PFSK-1 (cell line): ENCODE measurements at regions not wholly inside any gene's neighbourhood (a gene's known extent, or its start where the extent isn't known, plus 50 kb on each side); places are given as distances from the start of the nearest gene placed in this dataset.

Experiments
- POLR2AphosphoS5 ChIP-seq: IDR thresholded peaks from 2 replicates; pipeline ENCODE4 v1.6.1; 2012; ENCODE audit warnings: low read depth, mild to moderate bottlenecking, control low read depth, low read length, moderate library complexity
- TAF1 ChIP-seq: IDR thresholded peaks from 2 replicates; pipeline ENCODE4 v1.6.1; 2012; ENCODE audit warnings: low read length, control low read depth, borderline replicate concordance; ENCODE audit not compliant: insufficient read depth
- TF ChIP-seq, protein P1 (sequence below), 2 experiments: IDR thresholded peaks; 2 replicates each; pipeline versions ENCODE4 v1.6.1 to v1.8.0; 2011 to 2012; ENCODE audit warnings: low read depth in 2 of 2, low read length in 2 of 2, control low read depth in 1 of 2, inconsistent platforms in 1 of 2, mild to moderate bottlenecking in 1 of 2, moderate library complexity in 1 of 2; ENCODE audit not compliant: insufficient read depth in 1 of 2

DNA sequence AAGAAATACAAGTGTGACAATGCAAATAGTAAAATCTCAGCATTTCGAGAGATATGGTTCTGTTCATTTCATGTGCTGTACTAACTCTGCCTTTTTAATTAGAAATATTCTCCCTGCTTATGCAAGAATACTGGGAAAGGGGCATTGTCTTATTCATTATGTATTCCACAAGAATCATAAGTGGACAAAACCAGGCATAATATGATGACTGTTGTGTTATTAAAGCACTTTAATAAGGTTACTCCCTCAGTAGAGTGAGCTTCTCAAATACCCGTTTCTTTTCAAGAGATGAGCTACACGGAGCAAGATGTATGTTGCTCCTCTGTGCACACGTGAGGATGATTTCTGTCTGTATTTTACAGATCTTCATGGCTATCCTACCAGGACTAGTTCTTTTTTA, 638.7 kb upstream of the FANCL start:
- TF ChIP-seq POLR2AphosphoS5 (no peak), TAF1 (no peak)
- TF ChIP-seq, protein P1, sequence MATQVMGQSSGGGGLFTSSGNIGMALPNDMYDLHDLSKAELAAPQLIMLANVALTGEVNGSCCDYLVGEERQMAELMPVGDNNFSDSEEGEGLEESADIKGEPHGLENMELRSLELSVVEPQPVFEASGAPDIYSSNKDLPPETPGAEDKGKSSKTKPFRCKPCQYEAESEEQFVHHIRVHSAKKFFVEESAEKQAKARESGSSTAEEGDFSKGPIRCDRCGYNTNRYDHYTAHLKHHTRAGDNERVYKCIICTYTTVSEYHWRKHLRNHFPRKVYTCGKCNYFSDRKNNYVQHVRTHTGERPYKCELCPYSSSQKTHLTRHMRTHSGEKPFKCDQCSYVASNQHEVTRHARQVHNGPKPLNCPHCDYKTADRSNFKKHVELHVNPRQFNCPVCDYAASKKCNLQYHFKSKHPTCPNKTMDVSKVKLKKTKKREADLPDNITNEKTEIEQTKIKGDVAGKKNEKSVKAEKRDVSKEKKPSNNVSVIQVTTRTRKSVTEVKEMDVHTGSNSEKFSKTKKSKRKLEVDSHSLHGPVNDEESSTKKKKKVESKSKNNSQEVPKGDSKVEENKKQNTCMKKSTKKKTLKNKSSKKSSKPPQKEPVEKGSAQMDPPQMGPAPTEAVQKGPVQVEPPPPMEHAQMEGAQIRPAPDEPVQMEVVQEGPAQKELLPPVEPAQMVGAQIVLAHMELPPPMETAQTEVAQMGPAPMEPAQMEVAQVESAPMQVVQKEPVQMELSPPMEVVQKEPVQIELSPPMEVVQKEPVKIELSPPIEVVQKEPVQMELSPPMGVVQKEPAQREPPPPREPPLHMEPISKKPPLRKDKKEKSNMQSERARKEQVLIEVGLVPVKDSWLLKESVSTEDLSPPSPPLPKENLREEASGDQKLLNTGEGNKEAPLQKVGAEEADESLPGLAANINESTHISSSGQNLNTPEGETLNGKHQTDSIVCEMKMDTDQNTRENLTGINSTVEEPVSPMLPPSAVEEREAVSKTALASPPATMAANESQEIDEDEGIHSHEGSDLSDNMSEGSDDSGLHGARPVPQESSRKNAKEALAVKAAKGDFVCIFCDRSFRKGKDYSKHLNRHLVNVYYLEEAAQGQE (IDR thresholded peaks at IDR 0.05; ENCODE audit: insufficient read depth in 1 of 2, low read depth in 2 of 2, low read length in 2 of 2) = no peak
